GM19467 (cell line): ENCODE measurements at regions not wholly inside any gene's neighbourhood (a gene's known extent, or its start where the extent isn't known, plus 50 kb on each side); places are given as distances from the start of the nearest gene placed in this dataset.
"Not testable (repeated sequence)": the region's sequence is repeated elsewhere in the genome, so short reads cannot be mapped to it uniquely, and the experiment has no call there.

Experiments used
- ATAC-seq: cut with Tn5 transposase; IDR thresholded peaks from one replicate; pipeline ENCODE4 v1.9.1; 2021; ENCODE audit warnings: mild to moderate bottlenecking, moderate library complexity; ENCODE audit not compliant: unreplicated experiment

GRCh38 chr12:24530689-24531088, 418.2 kb downstream of the BCAT1 start:
- no peak for ATAC-seq

DNA sequence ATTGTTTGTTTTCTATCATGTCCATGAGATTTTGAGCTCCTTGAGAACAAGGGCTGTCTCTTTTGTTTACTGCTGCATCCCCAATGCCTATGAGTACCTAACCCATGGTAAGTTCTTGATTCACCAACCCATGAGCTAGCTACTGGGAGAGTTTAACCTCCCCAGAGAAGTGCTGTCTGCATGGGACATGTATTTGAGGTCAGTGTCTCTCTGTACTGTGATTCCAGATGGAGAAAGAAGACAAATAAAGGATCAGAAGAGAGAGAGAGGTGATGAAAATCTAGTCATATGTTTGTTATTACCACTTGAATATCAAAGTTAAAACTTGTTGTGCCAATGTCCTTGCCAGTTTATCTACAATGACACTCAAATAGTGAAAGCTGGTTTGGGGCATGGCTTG, 421.8 kb downstream of the BCAT1 start:
- ATAC-seq = no peak

DNA sequence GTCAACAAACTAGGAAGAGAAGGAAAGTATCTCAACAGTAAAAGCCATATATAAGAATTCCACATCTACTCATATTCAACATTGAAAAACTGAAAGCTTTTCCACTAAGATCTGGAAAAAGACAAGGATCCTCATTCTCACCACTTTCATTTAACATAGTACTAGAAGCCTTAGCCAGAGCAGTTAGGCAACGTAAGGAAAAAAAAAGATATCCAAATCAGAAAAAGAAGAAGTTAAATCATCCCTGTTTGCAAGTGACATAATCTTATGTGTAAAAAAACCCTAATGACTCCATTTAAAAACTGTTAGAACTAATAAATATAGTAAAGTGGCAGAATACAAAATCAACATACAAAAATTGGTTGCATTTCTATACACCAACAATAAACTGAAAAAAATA, 426.2 kb downstream of the BCAT1 start:
- ATAC-seq = no peak

GRCh38 chr12:24519759-24520158, 429.1 kb downstream of the BCAT1 start:
- no peak for ATAC-seq

- ATAC-seq = no peak
These were observed 431.9 kb downstream of the BCAT1 start for GRCh38 chr12:24517000-24517399.

GRCh38 chr12:24510581-24511125, 438.2 kb downstream of the BCAT1 start:
- no peak for ATAC-seq

DNA sequence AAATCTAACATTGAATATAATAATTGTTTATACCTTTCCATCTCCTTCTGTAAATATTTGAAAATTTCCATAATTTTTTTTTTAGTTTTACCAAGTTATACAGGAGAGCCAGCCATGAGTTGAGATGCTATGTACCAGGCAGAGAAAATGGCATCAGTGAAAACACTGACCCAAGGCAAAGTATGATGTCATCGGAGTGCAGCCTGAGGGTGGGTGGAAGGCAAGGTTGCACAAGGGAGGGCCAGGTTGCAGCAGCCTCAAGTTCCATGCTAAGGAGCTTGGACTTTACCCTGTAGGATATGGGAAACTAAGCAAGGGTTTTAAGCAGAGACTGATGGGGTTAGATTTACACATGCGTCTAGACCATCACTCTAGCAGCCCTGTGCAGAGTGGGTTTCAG, 441.1 kb downstream of the BCAT1 start:
- no peak for ATAC-seq

DNA sequence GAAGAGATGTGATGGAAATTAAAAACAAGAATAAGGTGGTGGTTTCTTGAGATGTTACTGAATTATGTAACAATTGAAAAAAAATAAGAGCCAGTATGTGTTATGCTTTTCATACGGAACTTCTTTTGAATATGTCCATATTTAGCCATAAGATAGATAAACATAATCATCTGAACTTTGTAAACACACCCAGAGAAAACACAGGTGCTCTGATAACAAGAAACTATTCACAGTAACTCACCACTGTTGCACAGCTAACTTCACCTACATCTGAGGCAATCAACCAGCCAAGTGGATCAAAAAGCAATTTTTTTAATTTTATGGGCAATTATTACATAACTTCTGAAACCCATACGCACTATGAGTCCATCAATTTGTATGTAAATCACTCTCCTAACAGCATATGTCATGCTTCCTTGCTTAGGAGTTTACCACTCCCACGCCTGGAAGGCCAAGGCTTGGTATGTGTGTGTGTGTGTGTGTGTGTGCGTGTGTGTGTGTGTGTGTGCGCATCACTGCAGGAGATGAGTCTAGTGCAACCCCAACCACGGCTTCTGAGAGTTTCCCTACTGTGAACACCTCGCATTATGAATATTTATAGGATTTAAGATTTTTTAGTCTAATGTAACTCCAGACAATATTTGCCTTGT, 443.4 kb downstream of the BCAT1 start:
- no peak for ATAC-seq

DNA sequence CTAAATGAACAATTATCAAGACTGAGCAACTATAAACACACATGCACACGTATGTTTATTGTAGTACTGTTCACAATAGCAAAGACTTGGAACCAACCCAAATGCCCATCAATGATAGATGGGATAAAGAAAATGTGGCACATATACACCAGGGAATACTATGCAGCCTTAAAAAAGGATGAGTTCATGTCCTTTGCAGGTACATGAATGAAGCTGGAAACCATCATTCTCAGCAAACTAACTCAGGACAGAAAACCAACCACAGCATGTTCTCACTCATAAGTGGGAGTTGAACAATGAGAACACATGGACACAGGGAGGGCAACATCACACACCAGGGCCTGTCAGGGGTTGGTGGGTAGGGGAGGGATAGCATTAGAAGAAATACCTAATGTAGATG, 445.4 kb downstream of the BCAT1 start:
- not testable (repeated sequence) for ATAC-seq

DNA sequence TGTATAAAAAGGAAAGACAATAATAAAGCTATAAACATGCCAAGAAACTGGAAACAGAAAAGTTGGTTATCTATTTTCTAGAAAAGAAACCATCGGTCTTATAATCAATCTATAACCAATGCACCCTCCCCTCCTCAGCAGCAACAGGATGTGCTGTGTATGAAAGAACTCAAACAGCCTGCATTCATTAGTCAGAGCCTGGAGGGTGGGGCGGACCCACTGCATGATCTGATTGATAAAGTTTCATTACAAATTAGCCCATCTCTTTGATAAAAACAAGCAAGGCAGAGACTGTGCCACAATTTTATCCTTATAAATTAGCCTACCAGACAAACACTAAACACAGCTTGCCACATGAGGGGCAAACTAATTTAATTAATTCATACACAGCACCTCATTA, 448.1 kb downstream of the BCAT1 start:
- ATAC-seq = no peak

DNA sequence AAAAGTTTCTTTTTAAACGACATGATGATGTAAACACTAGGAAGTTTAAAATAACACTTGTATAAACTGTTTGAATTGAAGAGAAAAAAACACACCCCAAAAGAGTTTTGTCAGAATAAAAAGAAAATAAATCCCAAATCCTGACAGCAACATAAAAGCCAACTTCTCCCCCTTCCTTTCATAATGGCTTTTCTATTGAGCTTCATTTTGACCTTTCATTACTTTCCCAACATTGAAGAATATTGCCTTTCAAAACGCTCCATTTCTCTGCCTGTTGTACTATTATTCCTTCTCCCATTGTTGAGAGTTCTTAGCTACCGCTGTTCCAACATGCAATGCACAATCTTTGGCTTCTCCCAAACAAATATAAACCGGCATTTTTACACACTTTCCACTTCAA, 448.5 kb downstream of the BCAT1 start:
- ATAC-seq = no peak

DNA sequence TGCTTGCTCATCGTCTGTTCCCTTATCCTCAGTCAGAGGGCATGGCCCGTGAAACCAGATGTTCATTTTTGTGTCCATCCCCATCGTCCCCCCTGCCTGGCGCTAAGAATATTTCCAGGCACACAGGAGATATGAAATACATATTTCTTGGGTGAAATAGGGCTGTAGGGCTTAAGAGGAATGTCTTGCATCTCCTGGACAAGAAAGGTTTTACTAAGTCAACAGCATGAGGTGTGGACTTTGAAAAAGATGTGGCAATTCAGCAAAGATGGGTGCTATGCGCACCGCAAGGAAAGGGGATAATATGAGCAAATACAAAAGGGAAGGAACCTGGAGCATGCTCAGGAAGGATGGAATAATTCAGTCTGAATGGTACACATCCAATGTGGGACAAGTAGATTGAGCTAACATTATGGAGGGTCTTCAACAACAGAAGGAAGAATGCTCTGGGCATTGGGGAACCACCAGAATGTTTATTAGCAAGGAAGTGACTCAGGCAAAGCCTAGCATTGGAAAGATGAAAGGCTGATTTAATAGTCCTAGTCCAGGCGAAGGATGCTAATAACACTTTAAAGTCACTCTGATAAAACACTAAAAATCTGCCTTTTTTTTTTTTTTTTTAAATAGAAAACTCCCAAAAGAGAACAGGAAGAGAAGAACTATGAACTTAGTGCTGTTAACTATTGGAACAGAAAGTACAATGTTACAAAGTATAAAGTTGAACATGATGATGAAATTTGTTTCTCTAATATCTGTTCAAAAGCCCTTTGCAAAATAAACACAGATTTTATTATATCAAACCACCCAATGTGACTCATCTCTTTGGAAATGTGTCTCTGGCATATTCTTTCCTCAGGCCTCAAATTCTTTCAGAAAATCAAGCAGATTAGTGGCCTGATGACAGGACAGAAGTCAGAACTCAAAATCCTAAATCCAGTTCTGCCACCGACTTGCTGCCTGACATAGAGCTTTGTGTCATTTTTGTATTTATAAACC, 449.5 kb downstream of the BCAT1 start:
- ATAC-seq = no peak

GRCh38 chr12:24496755-24497154, 452.1 kb downstream of the BCAT1 start:
- ATAC-seq = no peak

- no peak for ATAC-seq
These were observed 454.5 kb downstream of the BCAT1 start for GRCh38 chr12:24494401-24494800.

- no peak for ATAC-seq
These were observed 456.9 kb downstream of the BCAT1 start for GRCh38 chr12:24491968-24492367.

DNA sequence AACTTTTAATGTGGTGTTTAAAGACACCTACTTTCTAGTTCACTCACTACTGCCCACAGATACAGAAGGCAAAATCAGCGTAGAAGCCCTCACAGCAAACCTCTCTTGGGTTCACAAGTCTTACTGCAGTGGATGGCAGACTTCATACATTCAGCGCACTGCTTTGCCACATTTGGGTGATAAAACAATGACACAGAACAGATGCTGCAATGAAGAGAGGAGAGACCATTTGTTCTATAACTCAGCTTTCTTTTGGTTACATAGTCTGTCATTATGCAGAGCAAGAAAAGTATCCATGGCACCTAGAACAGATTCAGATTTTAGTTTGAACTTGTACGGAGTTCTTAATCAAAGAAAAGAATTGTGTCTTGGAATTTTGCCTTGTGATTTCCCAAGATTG, 459.0 kb downstream of the BCAT1 start:
- no peak for ATAC-seq

- ATAC-seq = no peak
These were observed 459.8 kb downstream of the BCAT1 start for GRCh38 chr12:24488906-24489619.

- no peak for ATAC-seq
These were observed 460.8 kb downstream of the BCAT1 start for GRCh38 chr12:24488091-24488596.

DNA sequence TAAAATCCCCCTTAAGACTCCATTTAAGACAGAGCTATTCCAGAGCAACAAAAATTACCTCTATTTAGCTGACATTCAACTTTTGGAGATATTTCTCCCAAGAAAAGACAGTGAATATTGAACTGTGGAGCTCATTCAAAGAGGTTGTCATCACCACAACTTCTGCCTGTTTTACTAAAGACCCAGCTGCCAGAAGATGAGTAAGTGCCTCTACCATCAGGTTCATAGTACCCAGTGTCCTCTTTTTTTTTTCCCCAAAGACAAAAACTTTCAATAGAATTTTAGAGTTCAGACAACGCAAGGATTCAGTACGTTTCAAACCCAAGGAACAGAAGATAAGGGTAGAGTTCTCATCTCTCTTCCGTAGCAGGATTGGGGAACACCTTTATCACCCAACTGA, 461.3 kb downstream of the BCAT1 start:
- no peak for ATAC-seq

GRCh38 chr12:24483732-24484131, 465.2 kb downstream of the BCAT1 start:
- ATAC-seq = no peak
